DMS153 treated with DMSO at 0.1 percent for 48 hours (cell line): ENCODE measurements at regions not wholly inside any gene's neighbourhood (a gene's known extent, or its start where the extent isn't known, plus 50 kb on each side); places are given as distances from the start of the nearest gene placed in this dataset.
"Not testable (repeated sequence)": the region's sequence is repeated elsewhere in the genome, so short reads cannot be mapped to it uniquely, and the experiment has no call there.

Experiments
- DNase-seq: peaks from one replicate; lab custom pipeline; 2025; ENCODE audit not compliant: unreplicated experiment; lab: John Stamatoyannopoulos, UW

GRCh38 chr14:105910426-105910825 is 384.0 kb downstream of the TMEM121 start:
- DNase-seq: no peak

DNA sequence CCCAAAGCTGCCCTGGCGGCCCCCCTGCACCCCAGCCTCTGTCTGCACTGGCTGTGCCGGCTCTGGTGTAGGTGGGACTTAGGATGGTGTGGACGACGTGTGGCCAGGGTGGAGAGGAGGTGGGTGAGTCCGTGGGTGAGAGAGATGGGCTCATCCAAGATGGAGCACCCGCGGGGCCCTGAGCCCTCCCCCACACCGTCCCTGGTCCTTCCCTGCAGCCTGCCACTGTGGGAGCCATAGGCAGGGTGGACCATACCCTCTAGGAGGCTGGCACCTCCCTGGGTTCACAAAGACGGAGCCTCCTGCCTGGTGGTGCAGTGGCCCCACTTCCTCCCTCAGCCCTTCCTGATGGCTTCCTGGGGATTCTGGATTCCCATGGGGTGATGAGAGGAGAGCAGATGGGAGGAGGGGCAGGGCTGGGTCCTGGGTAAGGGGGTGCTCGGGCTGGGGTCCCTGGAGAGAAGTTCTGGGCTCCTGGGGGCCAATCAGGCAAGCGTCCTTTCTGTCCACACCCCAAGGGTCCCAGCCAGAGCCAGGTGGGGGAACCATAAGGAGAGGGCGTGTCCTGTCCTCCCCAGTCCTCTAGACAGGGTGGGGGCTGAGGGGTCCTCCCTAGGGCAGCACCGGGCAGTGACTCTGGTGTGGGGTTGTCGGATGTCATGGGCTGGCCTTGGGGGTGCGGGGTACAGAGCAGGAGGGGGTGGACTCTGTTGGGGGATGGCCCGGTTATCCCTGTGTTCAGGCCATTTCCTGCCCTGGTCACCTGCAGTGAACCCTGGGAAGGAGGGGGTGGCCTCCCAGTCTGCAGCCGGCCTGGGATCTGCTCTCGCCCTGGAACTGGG is 384.8 kb downstream of the TMEM121 start:
- no peak for DNase-seq

GRCh38 chr14:105911848-105912292 is 385.5 kb downstream of the TMEM121 start:
- DNase-seq: not testable (repeated sequence)

DNA sequence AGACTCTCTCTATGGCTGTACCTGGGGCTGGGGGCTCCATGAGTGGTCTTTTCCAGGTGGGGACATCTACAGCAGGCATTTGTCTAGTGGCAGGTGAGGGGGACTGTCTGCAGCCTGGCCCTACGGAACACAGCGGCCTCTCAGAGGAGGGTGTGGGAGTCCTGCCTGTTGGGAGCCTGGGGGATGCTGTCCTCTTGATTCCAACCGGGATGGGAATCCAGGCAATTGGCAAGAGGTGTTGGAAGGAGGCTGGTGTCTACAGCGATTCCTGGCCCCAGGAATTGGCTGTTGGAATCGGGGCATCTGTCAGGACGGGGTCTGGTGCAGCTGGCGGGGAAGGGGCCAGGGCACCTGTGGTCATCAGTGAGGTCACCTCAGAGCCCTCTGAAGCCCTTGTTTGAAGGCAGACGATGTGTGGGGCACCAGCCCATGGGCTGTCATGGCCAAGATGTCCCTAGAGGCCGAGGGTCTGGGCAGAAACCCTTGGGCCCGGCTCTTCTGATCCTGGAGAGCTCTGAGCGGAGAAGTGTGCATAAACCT is 386.3 kb downstream of the TMEM121 start:
- DNase-seq: no peak

GRCh38 chr14:105913221-105913620 is 386.8 kb downstream of the TMEM121 start:
- no peak for DNase-seq

- no peak for DNase-seq
Observed at GRCh38 chr14:105913861-105914260, 387.5 kb downstream of the TMEM121 start.

- not testable (repeated sequence) for DNase-seq
Observed at GRCh38 chr14:105914281-105914680, 387.9 kb downstream of the TMEM121 start.

DNA sequence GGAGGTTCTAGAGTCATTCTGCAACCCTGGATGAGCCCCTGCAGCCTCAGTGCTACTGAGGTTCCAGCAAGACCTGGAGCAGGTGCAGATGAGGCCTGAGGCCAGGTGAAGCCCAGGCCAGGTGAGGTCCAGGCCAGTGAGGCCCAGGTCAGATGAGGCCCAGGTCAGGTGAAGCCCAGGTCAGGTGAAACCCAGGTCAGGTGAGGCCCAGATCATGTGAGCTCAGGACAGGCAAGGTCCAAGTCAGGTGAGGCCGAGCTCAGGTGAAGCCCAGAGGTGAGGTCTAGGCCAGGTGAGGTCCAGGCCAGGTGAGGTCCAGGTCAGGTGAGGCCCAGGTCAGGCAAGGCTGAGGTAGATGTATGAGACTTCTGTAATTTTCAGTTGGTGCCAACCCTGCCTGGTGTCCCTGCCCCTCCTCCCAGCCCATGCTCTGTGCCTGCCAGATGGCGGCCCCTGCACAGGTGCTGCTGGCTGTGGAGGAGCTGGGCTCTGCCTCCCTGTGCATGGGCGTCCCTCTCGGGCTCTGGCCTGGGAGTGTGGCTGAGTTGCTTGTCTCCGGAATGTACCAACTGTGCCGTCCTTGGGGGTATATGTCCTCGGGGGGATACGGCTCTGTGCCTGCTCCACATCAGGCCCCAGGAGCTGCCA is 388.5 kb downstream of the TMEM121 start:
- no peak for DNase-seq

GRCh38 chr14:105915546-105915945 is 389.2 kb downstream of the TMEM121 start:
- DNase-seq: not testable (repeated sequence)

GRCh38 chr14:105917136-105917932 is 391.0 kb downstream of the TMEM121 start:
- not testable (repeated sequence) for DNase-seq

DNA sequence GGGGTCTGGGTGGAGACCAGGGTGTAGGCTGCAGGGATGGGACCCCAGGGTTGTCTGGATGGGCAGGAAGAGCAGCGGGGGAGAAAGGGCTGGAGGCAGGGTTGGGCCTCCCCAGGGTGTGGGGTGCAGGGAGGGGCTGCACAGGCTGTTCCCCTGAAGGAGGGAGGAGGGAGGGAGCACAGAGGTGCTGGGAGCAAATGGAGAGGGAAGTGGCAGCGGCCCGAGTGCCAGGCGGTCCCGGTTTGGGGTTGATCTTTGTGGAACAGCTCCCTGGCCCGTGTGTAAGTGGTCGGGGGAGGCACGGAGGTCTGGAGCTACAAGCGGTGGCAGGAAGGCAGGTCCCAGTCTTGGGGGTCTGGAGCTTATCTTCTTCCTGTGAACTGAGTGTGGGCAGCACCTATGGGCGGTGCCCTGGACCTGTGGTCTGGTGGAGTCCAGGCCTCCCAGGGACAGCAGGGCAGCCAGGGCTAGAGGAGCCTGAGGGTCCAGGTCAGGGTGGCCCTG is 391.6 kb downstream of the TMEM121 start:
- no peak for DNase-seq

- no peak for DNase-seq
Observed at GRCh38 chr14:105918496-105919262, 392.3 kb downstream of the TMEM121 start.

GRCh38 chr14:105919458-105920150 is 393.2 kb downstream of the TMEM121 start:
- no peak for DNase-seq

DNA sequence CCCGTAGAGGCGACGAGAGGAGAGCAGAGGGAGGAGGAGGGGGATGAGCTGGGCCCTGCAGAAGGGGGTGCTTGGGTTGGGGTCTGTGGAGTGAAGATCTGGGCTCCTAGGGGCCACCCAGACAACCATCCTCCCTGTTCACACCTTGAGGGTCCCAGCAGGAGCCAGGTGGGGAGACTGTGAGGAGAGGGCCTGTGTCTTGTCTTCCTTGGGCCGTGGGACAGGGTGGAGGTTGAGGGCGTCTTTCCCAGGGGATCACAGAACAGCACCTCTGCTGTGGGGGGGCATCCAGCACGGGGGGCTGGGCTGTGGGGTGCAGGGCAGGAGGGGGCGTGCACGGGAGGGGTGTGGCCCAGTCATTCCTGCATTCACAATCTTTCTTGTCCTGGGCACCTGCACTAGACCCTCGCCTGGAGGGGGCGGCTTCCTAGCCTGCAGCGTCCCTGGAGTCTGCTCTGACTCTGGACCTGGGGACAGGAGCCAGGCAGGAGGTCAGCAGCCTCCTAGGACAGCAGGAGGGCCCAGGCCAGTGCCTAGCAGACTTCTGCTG is 393.8 kb downstream of the TMEM121 start:
- DNase-seq: not testable (repeated sequence)

DNA sequence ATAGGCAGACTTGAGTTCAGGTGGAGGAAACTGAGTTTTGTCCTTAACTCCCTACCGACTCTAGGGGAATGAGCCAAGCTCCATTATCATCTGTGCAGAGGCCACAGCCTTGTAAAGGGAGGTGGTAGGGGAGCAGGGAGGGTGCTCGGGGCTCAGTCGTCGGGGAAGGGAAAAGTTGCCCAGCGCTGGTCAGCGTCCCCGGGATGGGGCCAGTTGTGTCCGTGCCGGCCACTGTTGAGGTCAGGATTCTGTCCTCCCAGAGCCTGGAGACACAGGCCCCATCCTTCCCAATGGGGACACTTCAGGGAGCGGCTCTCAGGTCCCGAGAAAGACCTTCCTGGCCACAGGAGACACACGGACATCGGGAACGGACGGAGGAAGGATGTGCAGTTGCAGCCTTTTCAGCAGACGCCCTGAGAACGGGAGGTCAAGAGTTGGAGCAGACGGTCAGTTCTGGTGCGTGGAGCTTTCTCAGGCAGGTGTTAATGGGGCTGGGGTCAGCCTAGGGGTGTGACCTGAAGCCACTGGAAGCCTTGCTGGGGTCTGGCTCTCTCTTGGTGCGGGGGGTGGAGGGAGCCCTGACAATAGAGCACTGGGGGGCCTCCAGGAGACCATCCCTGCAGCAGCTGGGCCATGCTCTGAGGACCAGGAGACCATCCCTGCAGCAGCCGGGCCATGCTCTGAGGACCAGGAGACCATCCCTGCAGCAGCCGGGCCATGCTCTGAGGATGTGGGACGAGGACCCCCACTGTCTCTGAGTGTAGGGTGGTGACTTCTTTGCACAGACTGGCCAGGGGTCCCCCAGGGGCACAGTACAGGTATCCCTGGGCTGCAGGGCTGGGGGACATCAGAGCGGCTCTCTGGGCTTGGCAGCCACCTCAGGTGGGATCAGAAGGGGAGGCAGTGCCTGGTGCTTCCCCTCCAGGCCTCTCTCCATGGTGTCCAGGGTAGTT is 394.7 kb downstream of the TMEM121 start:
- DNase-seq: not testable (repeated sequence)

- not testable (repeated sequence) for DNase-seq
Observed at GRCh38 chr14:105921781-105922180, 395.4 kb downstream of the TMEM121 start.

DNA sequence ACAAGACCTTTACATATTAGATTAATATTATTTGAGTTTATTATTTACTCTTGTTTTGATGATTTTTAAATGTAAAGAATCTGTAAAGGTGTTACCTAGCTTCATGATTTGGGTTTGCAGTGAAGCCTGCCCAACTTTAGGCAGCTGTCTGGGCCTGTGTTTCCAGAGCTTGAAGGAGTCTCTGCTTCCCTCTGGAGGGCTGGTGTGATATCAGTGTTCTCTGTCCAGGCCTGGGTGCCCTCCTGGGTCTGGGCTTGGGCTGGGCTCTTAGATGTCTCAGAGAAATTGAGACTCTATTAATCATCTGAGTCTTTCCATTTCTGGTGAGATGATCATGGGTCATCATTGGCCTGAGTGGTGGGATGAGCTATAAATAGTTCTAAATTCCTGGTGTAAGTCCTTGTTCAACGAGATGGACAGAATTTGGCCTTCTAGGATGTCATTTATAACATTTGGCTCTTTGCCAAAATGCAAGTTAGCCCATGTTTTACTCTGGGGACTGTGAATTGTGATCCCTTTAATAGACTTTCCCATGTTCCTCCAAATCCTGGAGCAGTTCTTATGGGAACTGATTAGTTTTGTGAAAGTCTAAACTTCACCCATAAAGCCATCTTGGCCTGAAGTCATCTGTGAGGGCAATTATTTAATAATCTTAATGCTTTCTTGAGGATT is 397.3 kb downstream of the TMEM121 start:
- not testable (repeated sequence) for DNase-seq
